Stimulated activated CD8-positive, alpha-beta memory T cell treated with anti-CD3 and anti-CD28 coated beads, Interleukin-2, amount 100 ng/mL, for 48 hours (primary cell): ENCODE measurements at regions not wholly inside any gene's neighbourhood (a gene's known extent, or its start where the extent isn't known, plus 50 kb on each side); places are given as distances from the start of the nearest gene placed in this dataset.

Experiments
- DNase-seq, 2 donors: peaks; one replicate each; pipeline ENCODE4 v3.0.0-alpha.2; 2020; ENCODE audit warnings: low read depth in 2 of 2

GRCh38 chr11:76721755-76722677 lies 51.5 kb upstream of the LRRC32 start:
- DNase-seq = peak; percentile 66 to 78

GRCh38 chr11:76723142-76723541 lies 52.6 kb upstream of the LRRC32 start:
- no peak for DNase-seq

DNA sequence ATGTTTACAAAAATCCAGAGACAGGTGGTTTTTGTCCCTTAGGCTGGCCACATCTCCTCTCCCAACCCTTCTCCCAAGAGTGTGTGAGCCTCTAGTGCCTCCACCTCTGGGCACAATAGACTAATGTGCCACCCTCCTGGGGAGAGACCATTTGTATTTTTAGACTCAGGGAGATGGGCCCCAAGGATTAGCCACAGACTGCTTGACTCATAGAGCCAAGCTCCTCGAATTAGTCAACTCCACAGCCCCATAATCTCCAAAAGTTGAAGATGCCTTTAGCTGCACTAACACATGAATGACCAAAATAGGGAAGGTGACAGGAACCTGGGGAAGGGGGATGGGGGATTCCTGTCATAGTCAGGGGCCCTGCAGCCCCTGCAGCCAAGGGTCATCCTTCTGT lies 53.0 kb upstream of the LRRC32 start:
- no peak for DNase-seq

GRCh38 chr11:76724171-76724768 lies 53.7 kb upstream of the LRRC32 start:
- DNase-seq = no peak

- no peak for DNase-seq
These were observed 54.9 kb upstream of the TSKU start for GRCh38 chr11:76728227-76728626.

DNA sequence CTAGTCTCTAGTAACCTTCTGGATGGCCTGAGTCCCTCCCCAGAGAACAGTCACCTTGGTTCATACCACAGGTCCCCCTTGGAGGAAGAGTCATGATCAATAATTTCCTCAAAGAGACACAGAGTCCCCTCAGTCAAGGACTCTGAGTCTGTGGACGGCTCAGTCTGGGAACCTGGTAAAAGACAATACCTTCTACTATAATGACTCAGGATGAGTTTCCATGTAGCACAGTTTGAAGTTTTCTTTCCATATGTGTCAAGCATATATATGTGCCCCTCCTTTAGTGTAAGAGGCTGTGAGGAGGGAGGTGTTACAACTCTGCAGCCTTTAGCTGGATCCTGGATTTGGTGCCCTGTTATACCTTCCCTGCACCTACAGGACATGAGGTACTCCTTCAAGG lies 54.4 kb upstream of the TSKU start:
- no peak for DNase-seq

DNA sequence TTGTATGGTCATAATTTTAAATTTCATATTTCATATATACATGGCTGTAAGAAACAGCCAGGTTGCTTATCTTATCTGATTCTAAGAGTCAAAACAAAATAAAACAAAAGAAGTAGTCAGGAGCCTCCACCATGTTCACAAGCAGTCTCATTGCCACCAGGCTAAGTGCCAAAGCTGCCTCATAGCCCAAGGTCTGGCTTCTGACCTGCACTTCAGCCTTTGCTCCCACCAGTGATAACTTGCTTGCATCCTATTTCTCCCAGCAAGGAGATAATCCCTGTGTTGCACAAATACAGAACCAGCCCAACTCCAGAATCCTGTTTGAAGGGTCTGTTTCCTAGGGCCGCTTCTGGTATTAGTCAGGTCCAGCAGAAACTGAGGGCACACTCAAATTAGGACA lies 53.9 kb upstream of the TSKU start:
- DNase-seq = no peak

DNA sequence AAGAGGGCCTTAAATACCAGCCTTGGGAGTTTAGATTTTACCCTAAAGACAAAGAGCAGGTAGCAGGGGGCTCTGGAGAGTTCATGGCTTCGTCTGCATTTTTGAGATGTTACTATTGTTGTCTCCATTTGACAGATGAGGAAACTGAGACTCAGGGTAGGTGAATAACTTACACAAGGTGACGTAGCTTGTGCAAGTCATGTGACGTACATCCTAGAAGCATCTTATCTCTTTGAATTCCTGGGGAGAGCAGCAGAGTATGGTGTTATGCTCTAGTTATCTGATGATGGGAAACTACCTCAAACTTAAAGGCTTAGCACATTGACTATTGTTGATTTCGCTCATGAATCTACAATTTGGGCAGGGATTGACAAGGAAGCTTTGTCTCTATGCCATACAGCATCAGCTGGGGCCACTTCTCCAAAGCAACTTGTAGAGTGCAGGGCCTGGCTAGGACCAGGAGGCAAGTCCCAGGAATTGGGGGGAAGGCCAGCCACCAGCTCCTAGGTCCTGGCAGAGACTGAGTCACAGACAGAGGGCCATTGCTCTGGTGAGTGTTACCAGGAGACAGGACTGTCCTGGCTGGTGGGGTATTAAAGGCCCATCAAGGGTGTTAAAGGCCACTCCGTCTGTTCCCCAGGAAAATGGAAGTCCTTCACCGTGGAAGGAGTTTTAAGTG lies 52.1 kb upstream of the TSKU start:
- no peak for DNase-seq

GRCh38 chr11:76732643-76733042 lies 50.5 kb upstream of the TSKU start:
- no peak for DNase-seq
